ENCODE measurements at regions not wholly inside any gene's neighbourhood (a gene's known extent, or its start where the extent isn't known, plus 50 kb on each side); places are given as distances from the start of the nearest gene placed in this dataset.

DNA sequence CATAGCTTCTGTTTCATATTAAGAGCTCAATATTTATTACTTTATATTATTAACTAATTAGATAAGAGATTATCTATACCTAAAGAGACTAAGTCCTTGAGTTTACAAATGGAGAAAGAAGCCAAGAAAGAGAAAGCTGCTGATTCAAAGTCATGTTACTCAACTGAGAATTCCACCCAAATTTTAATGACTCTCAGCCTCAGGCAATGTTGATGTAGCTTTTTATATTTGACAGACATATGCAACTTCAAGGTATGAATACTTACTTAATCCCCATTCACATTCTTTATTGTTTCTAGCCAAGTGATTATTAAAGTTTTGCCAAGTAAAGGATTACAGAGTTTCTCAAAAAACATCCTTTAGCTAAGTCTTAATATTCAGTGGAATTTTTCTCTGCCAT, 527.5 kb upstream of the NMUR2 start:
- no peaks in the 10 kb centered on the region for H3K23me2 ChIP-seq (ENCODE audit: low read depth, low read length)
- TF ChIP-seq SIX5 (IDR thresholded peaks at IDR 0.05; ENCODE audit: low read depth, low read length) (no peak), KDM4A (IDR thresholded peaks at IDR 0.05; ENCODE audit: low read depth, low read length, severe bottlenecking) (no peak), SP4 (IDR thresholded peaks at IDR 0.05; ENCODE audit: low read length) (no peak), SAP30 (IDR thresholded peaks at IDR 0.05; ENCODE audit: insufficient read depth, insufficient replicate concordance, low read length) (no peak), NRF1 (IDR thresholded peaks at IDR 0.05; ENCODE audit: low read depth, low read length) (no peak), RAD21 (IDR thresholded peaks at IDR 0.05 in 1 of 2, conservative IDR thresholded peaks at IDR 0.05 in 1 of 2; ENCODE audit: low read depth in 2 of 2, low read length in 2 of 2) (no peak), RXRA (IDR thresholded peaks at IDR 0.05; ENCODE audit: insufficient read depth, low read depth, low read length) (no peak), SP1 (IDR thresholded peaks at IDR 0.05; ENCODE audit: low read depth, low read length) (no peak), TAF1 (IDR thresholded peaks at IDR 0.05; ENCODE audit: low read depth, low read length) (no peak), CBX5 (IDR thresholded peaks at IDR 0.05; ENCODE audit: low read depth, low read length) (no peak), BRCA1 (IDR thresholded peaks at IDR 0.05; ENCODE audit: low read depth, low read length) (no peak), SUZ12 (IDR thresholded peaks at IDR 0.05; ENCODE audit: low read length) (no peak), CREB1 (IDR thresholded peaks at IDR 0.05) (no peak), TEAD4 (IDR thresholded peaks at IDR 0.05; ENCODE audit: low read depth, low read length) (no peak)
- TF ChIP-seq, protein P1, sequence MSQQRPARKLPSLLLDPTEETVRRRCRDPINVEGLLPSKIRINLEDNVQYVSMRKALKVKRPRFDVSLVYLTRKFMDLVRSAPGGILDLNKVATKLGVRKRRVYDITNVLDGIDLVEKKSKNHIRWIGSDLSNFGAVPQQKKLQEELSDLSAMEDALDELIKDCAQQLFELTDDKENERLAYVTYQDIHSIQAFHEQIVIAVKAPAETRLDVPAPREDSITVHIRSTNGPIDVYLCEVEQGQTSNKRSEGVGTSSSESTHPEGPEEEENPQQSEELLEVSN (IDR thresholded peaks at IDR 0.05) = no peak

More for the DNA sequence above, 527.5 kb upstream of the NMUR2 start:
- Histone ChIP-seq H3K4ac (replicated peaks; ENCODE audit: insufficient read length, low read depth, low read length) (no peak overlapping the region), H3K23ac (ENCODE audit: insufficient read length) (no peak overlapping the region), H2BK12ac (ENCODE audit: low read depth, low read length) (no peak overlapping the region), H3K18ac (ENCODE audit: extremely low read depth, low read length) (no peak overlapping the region), H2AFZ (ENCODE audit: low read length) (no peak overlapping the region), H4K91ac (replicated peaks; ENCODE audit: insufficient read length, low read length) (no peak overlapping the region), H2BK5ac (ENCODE audit: low read depth, low read length) (no peak overlapping the region), H3K79me2 (ENCODE audit: control insufficient read depth in 1 of 2, insufficient read depth in 2 of 2, low read length in 2 of 2) (no peaks in the 10 kb centered on the region), H3K4me1 (replicated peaks in 1 of 4; ENCODE audit: control insufficient read depth in 3 of 4, insufficient read depth in 4 of 4, low read length in 3 of 4) (no peaks in the 10 kb centered on the region), H4K8ac (ENCODE audit: extremely low read depth, insufficient read depth, low read length) (no peak overlapping the region), H2BK20ac (ENCODE audit: low read length) (no peak overlapping the region), H2BK120ac (replicated peaks; ENCODE audit: low read depth, low read length) (no peak overlapping the region), H3K9me3 (ENCODE audit: insufficient read depth in 2 of 2, low read depth in 1 of 2, low read length in 1 of 2) (no peaks in the 10 kb centered on the region; a peak in 1 of 4 replicates), H3K4me3 (ENCODE audit: extremely low read depth in 1 of 4, insufficient read depth in 2 of 4, low read depth in 3 of 4, low read length in 4 of 4) (no peak overlapping the region), H3K27ac (ENCODE audit: low read depth, low read length) (no peak overlapping the region), H2BK15ac (ENCODE audit: low read length) (no peak overlapping the region), H3K79me1 (ENCODE audit: low read depth, low read length) (no peaks in the 10 kb centered on the region), H4K5ac (ENCODE audit: insufficient read length, low read depth, low read length) (no peak overlapping the region), H2AK5ac (ENCODE audit: low read depth, low read length) (no peak overlapping the region), H3K14ac (ENCODE audit: insufficient read length) (no peak overlapping the region), H3K4me2 (ENCODE audit: insufficient read depth in 1 of 2, low read depth in 2 of 2, low read length in 2 of 2) (no peak overlapping the region), H3K56ac (replicated peaks; ENCODE audit: insufficient read length, low read depth, low read length) (no peak overlapping the region), H3K27me3 (replicated peaks in 1 of 4; ENCODE audit: control insufficient read depth in 3 of 4, extremely low read depth in 1 of 4, insufficient read depth in 3 of 4, low read length in 3 of 4) (no peaks in the 10 kb centered on the region), H3K9ac (replicated peaks in 1 of 4; ENCODE audit: extremely low read depth in 1 of 4, low read depth in 3 of 4, low read length in 3 of 4) (no peak overlapping the region), H3K36me3 (ENCODE audit: control insufficient read depth in 2 of 4, insufficient read depth in 4 of 4, low read length in 3 of 4) (no peaks in the 10 kb centered on the region), H4K20me1 (replicated peaks in 1 of 2; ENCODE audit: control insufficient read depth in 1 of 2, insufficient read depth in 2 of 2, low read length in 2 of 2) (no peaks in the 10 kb centered on the region)
- no peak for FAIRE-seq
- ChIA-PET CTCF (ENCODE audit: partially characterized antibody) (interaction anchor here (0.9 to 1.1 kb wide), 2 partner anchors 28 to 57 kb away, joined by 3 read pairs; no protein-coding TSS in a partner anchor), POLR2A (ENCODE audit: partially characterized antibody) (no interaction called here)
- no peak for DNase-seq (ENCODE audit: low read depth in 1 of 2, low spot score in 2 of 2)
